Activated T-helper 1 cell treated with anti-CD3 and anti-CD28 coated beads, Interleukin-2, amount 50 U/mL, for 16 hours (primary cell): ENCODE measurements at regions not wholly inside any gene's neighbourhood (a gene's known extent, or its start where the extent isn't known, plus 50 kb on each side); places are given as distances from the start of the nearest gene placed in this dataset.
"Not testable (repeated sequence)": the region's sequence is repeated elsewhere in the genome, so short reads cannot be mapped to it uniquely, and the experiment has no call there.

Experiments used
- DNase-seq, 2 donors: peaks; one replicate each; pipeline ENCODE4 v3.0.0-alpha.2; 2020; ENCODE audit warnings: low read depth in 1 of 2, low spot score in 1 of 2

- DNase-seq, result no peak
Observed at GRCh38 chr14:40025101-40025500, 592.9 kb upstream of the FBXO33 start.

GRCh38 chr14:40010961-40011360 is 578.7 kb upstream of the FBXO33 start:
- no peak for DNase-seq

GRCh38 chr14:40009771-40010170 is 577.5 kb upstream of the FBXO33 start:
- no peak for DNase-seq

GRCh38 chr14:40008345-40008744 is 576.1 kb upstream of the FBXO33 start:
- DNase-seq, result not testable (repeated sequence)

GRCh38 chr14:40004871-40005500 is 572.8 kb upstream of the FBXO33 start:
- no peak for DNase-seq

DNA sequence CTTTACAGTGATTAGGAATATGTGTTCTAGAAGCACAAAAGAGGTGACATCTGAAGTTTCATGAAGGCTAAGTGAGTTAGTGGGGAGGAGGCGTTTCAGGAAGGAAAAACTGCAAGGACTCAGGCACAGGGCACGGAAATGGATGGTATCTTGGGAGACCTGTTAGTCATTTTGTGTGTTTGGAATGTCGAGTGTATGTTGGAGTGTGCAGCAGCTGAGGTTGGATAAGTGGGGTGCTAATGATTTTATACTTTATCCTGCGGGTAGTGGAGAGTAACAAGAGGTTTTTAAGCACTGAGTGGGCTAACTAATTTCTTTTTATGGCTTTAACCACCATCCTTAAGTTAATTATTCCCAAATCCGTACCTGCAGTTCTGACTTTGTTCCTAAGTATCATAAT is 571.5 kb upstream of the FBXO33 start:
- DNase-seq, result no peak

DNA sequence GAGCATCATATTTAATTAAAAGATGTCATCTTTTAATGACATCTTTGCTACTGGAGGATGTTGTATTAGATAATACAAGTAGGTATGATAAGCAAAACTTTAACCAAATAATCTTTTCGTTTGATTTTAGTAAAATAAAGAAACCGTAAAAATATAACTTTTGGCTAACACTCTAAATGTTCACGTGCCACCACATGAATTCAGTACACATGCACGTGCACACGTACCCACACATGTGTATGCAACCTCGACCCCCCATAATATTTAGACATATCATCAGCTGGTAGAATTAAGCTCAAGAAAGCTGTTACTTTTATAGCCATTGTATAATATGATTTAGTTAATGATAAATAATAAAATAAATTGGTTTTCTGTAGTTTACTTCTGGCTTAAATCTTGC is 566.6 kb upstream of the FBXO33 start:
- DNase-seq, result no peak

GRCh38 chr14:39998114-39998513 is 565.9 kb upstream of the FBXO33 start:
- DNase-seq, result no peak

DNA sequence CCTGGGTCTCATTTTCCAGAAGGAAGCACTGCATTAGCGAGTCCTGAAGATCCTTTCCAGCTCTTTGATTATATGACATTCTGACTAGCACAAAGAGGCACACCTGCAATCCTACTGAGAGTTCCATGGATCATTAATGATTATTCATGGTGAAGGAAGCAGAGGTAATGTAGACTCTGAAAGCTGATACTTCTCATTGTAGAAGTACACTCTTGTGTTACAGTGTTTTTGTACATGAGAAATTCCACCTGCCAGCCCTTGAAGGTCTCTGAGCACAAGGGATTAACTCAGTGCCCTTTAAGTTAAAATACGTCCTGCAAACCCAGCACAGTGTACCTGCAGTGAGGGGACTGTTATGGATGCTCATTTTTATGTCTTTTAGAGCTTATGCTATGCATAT is 558.8 kb upstream of the FBXO33 start:
- DNase-seq, result no peak

- DNase-seq, result no peak
Observed at GRCh38 chr14:39988939-39989338, 556.7 kb upstream of the FBXO33 start.

- no peak for DNase-seq
Observed at GRCh38 chr14:39984323-39984722, 552.1 kb upstream of the FBXO33 start.

GRCh38 chr14:39977198-39977597 is 545.0 kb upstream of the FBXO33 start:
- no peak for DNase-seq

- DNase-seq, result no peak
Observed at GRCh38 chr14:39974036-39974435, 541.8 kb upstream of the FBXO33 start.

- DNase-seq, result no peak
Observed at GRCh38 chr14:39972704-39973103, 540.5 kb upstream of the FBXO33 start.

DNA sequence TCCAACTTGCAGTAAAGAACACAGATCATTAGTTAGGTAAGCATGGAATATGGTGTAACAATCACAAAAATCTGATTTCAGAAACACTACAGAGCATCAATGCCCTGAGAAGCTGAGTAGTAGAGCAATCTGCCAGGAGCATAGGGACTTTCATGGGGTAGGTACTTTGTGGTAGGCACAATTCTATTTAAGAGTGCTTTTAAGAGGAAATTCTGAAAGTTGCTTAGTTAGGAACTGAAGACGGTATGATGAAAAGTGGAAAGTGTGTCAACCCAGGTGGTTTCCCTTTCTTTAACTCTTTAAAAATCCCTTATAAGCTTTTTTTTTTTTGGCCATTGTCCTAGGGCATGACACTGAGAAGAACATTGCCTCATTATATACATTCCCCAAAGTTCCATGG is 535.7 kb upstream of the FBXO33 start:
- no peak for DNase-seq

GRCh38 chr14:39957987-39958386 is 525.8 kb upstream of the FBXO33 start:
- DNase-seq, result no peak

DNA sequence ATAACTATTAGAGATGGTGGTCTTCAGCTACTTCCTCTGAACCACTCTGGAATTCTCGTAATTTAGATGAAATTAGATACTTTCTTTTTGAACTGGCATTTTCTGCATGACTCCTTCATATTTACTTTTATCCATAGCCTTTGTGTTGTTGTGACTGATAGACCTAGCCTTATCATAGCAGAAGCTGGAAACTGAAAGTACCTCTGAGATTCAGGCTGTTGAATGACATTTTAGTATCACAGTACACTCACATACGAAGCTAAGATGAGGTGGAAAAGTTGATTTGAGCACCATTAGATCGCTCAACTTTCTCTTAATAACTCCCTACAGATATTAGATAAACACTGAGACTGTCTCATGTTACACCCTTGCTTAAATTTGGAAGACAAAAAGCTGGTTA is 525.1 kb upstream of the FBXO33 start:
- DNase-seq, result no peak

- no peak for DNase-seq
Observed at GRCh38 chr14:39956372-39956771, 524.1 kb upstream of the FBXO33 start.

DNA sequence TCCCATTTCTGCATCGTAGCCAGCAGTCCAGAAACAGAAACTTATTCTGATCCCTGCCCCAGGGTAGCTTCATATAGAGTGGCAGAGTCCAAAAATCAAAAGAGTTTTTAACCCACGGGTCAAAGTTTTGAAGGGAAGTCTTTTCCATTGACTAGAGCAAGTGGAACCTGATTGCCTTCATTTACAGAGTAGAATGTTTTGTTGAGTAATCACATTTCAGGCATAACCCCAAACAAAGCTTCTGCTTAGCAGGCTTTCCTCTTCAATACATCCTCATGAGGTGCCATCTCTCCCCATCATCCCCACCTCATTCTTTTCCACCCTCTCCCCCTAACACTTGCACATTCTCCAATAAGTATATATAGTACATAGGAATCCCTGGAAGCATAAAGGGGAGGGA is 516.0 kb upstream of the FBXO33 start:
- no peak for DNase-seq

DNA sequence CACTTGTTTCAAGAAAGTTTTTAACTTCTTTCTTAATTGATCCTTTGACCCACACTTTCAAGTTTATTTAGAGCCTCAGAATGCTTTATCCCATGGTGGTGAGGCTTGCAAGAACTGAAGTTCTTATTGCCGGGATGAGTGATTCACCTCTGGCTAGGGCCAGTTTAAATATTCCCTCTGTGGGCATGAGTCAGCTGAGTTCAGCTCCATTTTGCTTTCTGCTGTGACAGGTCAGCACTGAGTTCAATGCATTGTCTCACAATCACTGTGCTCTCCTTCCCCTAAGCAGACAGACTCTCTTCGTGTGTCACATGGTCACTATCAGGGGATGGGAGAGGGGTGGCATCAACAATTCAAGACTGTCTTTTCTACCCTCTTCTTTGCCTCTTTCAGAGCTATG is 514.6 kb upstream of the FBXO33 start:
- no peak for DNase-seq

- no peak for DNase-seq
Observed at GRCh38 chr14:39939023-39939422, 506.8 kb upstream of the FBXO33 start.

DNA sequence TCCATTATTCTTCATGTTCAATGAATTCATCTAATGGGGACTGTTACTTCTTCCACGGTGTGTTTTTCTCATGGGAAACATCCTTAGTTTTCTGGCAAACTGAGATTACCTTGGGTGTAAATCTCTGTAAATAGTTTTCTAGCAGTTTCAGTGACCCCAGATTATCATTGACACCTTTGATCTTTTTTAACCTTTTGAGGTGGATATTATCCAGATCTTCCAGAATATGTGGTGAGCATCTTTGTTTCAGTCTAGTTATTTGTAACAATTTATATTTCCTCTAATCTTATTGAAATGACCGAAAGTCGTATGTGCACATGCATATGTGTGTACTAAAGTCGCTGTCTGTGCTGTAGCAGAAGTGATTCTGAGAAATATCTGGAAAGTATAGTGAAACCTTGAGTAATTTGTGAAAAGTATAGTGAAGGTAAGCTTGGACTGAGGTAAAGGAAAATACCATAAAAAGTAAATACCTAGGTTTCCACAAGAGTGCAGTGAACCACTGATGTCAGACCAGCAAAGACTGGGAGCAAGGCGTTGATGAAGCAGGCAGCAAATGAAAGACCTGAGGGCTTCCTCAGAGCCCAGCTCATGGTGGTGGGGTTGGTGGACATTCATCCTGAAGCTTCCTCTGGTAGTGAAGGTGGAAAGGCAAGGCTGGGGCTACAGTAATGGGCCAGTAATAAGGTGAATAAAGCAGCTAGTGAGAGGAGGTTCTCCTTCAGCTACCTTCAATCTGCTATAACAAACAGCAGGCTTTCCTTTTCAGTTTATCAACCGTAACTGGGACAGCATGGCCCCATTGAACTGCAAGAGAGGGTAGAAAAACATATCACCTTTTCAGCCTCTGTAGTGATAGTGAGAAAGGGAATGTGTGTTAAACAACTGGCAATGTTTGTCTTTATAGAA is 480.2 kb upstream of the FBXO33 start:
- no peak for DNase-seq

- DNase-seq, result no peak
Observed at GRCh38 chr14:39897657-39898056, 465.4 kb upstream of the FBXO33 start.
